GM12878 (cell line): ENCODE measurements at regions not wholly inside any gene's neighbourhood (a gene's known extent, or its start where the extent isn't known, plus 50 kb on each side); places are given as distances from the start of the nearest gene placed in this dataset.

ENCODE experiments used
- ATAC-seq: fragments of 200-7000 bp; cut with Tn5 transposase; 3 replicates; pipeline ENCODE4 v1.9.1; 2020; ENCODE audit warnings: mild to moderate bottlenecking, moderate library complexity
- BruUV-seq: library from RNA; stranded (reverse); fragments of 400-500 nt; replicated peaks from 2 replicates; lab custom pipeline; 2021; lab: Mats Ljungman, UMichigan
- CTCF ChIA-PET: fragments of 300-600 bp; sonication (Branson Sonifier 250); formaldehyde crosslinking; extraction: SDS; loops from one replicate; lab custom pipeline; 2021; ENCODE audit warnings: inconsistent platforms; lab: Yijun Ruan, JAX
- POLR2A ChIA-PET: fragments of 350-600 bp; formaldehyde crosslinking; extraction: SDS; loops from one replicate; lab custom pipeline; 2021; ENCODE audit warnings: inconsistent platforms; lab: Charles Lee
- RAD21 ChIA-PET: fragments of 300-600 bp; sonication (Branson Sonifier 250); formaldehyde crosslinking; loops from one replicate; lab custom pipeline; 2023; ENCODE audit warnings: antibody characterized with exemption; ENCODE audit not compliant: unreplicated experiment; lab: Charles Lee
- SMC1A ChIA-PET: fragments of 300-600 bp; sonication (Branson Sonifier 250); formaldehyde crosslinking; loops from one replicate; lab custom pipeline; 2023; ENCODE audit not compliant: unreplicated experiment, uncharacterized antibody; lab: Charles Lee
- DNase-seq: peaks from one replicate; pipeline ENCODE4 v3.0.0-alpha.2; 2011; ENCODE audit warnings: low read depth, low spot score
- FAIRE-seq: peaks from 3 replicates; lab custom pipeline; 2011; peaks lifted over from hg19 to GRCh38; lab: Jason Lieb, UNC
- H2AFZ ChIP-seq: 2 replicates; pipeline ENCODE4 v1.6.0; 2011; ENCODE audit warnings: low read depth, low read length, control low read depth; ENCODE audit not compliant: control insufficient read depth
- H3K27ac ChIP-seq: 2 replicates; pipeline ENCODE4 v1.5.1; 2011; ENCODE audit warnings: control low read depth; ENCODE audit not compliant: control insufficient read depth, insufficient read depth
- H3K27me3 ChIP-seq, 2 experiments: replicated peaks in 1 of 2; 2 replicates each; pipeline versions ENCODE4 v1.6.0 to v1.6.1; 2011; ENCODE audit warnings: low read length in 1 of 2; ENCODE audit not compliant: control insufficient read depth in 2 of 2, insufficient read depth in 2 of 2
- H3K36me3 ChIP-seq, 2 experiments: 2 replicates each; pipeline ENCODE4 v1.5.1; 2011; ENCODE audit warnings: low read length in 1 of 2; ENCODE audit not compliant: control insufficient read depth in 2 of 2, insufficient read depth in 2 of 2
- H3K4me1 ChIP-seq: 2 replicates; pipeline ENCODE4 v1.6.1; 2011; ENCODE audit warnings: mild to moderate bottlenecking, low read length, moderate library complexity, mixed read lengths; ENCODE audit not compliant: control insufficient read depth, insufficient read depth
- H3K4me2 ChIP-seq: 2 replicates; pipeline ENCODE4 v1.6.0; 2011; ENCODE audit warnings: control low read depth; ENCODE audit not compliant: control insufficient read depth, insufficient read depth
- H3K4me3 ChIP-seq: fragments of 200-600 bp; sonication (generic); 2 replicates; pipeline ENCODE4 v1.5.1; 2016
- H3K79me2 ChIP-seq: 2 replicates; pipeline ENCODE4 v1.6.0; 2011; ENCODE audit warnings: low read length; ENCODE audit not compliant: control insufficient read depth, insufficient read depth
- H3K9ac ChIP-seq: 2 replicates; pipeline ENCODE4 v1.8.0; 2011; ENCODE audit warnings: low read length, control low read depth, mixed read lengths; ENCODE audit not compliant: control insufficient read depth, insufficient read depth
- H3K9me3 ChIP-seq: replicated peaks from 3 replicates; pipeline ENCODE4 v1.5.1; 2011; ENCODE audit warnings: mild to moderate bottlenecking, low read length; ENCODE audit not compliant: control insufficient read depth, insufficient read depth
- H4K20me1 ChIP-seq: 2 replicates; pipeline ENCODE4 v1.6.0; 2011; ENCODE audit not compliant: control insufficient read depth, insufficient read depth
- BACH1 ChIP-seq: fragments of 450-650 bp; IDR thresholded peaks from 2 replicates; pipeline ENCODE4 v1.6.1; 2017; ENCODE audit warnings: mild to moderate bottlenecking, borderline replicate concordance
- BMI1 ChIP-seq: fragments of 450-650 bp; IDR thresholded peaks from 2 replicates; pipeline ENCODE4 v1.6.1; 2016; ENCODE audit warnings: mild to moderate bottlenecking, moderate library complexity, borderline replicate concordance
- ESRRA ChIP-seq: IDR thresholded peaks from 2 replicates; pipeline ENCODE4 v1.6.1; 2012; ENCODE audit warnings: mild to moderate bottlenecking, low read length, improper control_type of control experiment
- HDAC6 ChIP-seq: fragments of 200-600 bp; sonication (generic); IDR thresholded peaks from one replicate; pipeline ENCODE4 v1.8.0; 2017; ENCODE audit warnings: antibody characterized with exemption; ENCODE audit not compliant: unreplicated experiment
- MEF2B ChIP-seq: fragments of 450-650 bp; IDR thresholded peaks from 2 replicates; pipeline ENCODE4 v1.6.1; 2018; ENCODE audit warnings: mild to moderate bottlenecking, moderate library complexity; ENCODE audit not compliant: partially characterized antibody, poor library complexity, severe bottlenecking
- MXI1 ChIP-seq: fragments of 150-350 bp; IDR thresholded peaks from 2 replicates; pipeline ENCODE4 v1.6.1; 2011; ENCODE audit warnings: low read depth, mild to moderate bottlenecking, inconsistent platforms, low read length, improper control_type of control experiment
- PML ChIP-seq: IDR thresholded peaks from 2 replicates; pipeline ENCODE4 v1.6.1; 2012; ENCODE audit warnings: low read length, inconsistent platforms
- RUNX3 ChIP-seq: IDR thresholded peaks from 2 replicates; pipeline ENCODE4 v1.6.1; 2012; ENCODE audit warnings: low read length, inconsistent platforms
- ZNF207 ChIP-seq: fragments of 450-650 bp; IDR thresholded peaks from 2 replicates; pipeline ENCODE4 v1.6.1; 2014; ENCODE audit warnings: antibody characterized with exemption, mild to moderate bottlenecking, borderline replicate concordance
- WGBS: methylation state at CpG from one replicate; pipeline ENCODE4 v1.1.6; 2016; ENCODE audit warnings: low lambda C conversion rate; ENCODE audit not compliant: insufficient replicate concordance, insufficient coverage; ENCODE audit errors: missing lambda C conversion rate; 5-methylcytosine and 5-hydroxymethylcytosine counted together
- in situ Hi-C: fragments of 300-500 bp; cut with MboI; formaldehyde crosslinking; loops from 9 replicates; pipeline ENCODE4 v1.14.3; 2018; ENCODE audit warnings: mixed read lengths
- intact Hi-C: fragments of 100-400 bp; cut with micrococcal nuclease; formaldehyde crosslinking; loops from one replicate; pipeline ENCODE4 v1.14.2; 2022; ENCODE audit not compliant: unreplicated experiment
- TF ChIP-seq, protein P1 (sequence below): fragments of 450-650 bp; IDR thresholded peaks from 2 replicates; pipeline ENCODE4 v1.6.1; 2014; ENCODE audit warnings: mild to moderate bottlenecking

DNA sequence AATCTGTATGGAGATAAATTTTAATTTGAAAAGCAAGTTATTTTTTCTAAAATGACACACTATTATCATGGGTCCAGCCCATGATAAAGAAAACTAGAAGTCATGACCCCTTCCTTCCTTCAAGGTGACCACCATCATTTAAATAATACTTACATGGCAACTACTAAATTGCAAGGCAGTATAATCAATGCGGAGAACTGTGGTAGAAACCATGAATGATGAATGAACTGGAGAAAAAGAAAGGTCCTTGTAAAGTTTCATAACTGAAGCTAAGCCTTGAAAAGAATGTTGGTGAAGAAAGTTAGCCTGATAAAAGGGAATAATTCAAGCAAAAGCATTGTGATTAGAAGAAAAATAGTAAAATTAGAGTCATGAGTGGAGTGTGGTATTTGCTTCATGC, 222.9 kb upstream of the TBC1D5 start:
- in situ Hi-C loops = no loop called here
- Histone ChIP-seq H2AFZ (no peak overlapping the region), H3K4me3 (no peak overlapping the region), H3K27me3 (no peaks in the 10 kb centered on the region; a peak in 1 of 4 replicates), H3K27ac (no peak overlapping the region), H3K4me2 (no peak overlapping the region), H3K9me3 (no peaks in the 10 kb centered on the region), H3K79me2 (no peaks in the 10 kb centered on the region), H3K9ac (no peak overlapping the region), H4K20me1 (no peaks in the 10 kb centered on the region), H3K36me3 (no peaks in the 10 kb centered on the region), H3K4me1 (no peaks in the 10 kb centered on the region)
- intact Hi-C loops = no loop called here
- BruUV-seq = no TSS peak
- SMC1A ChIA-PET = no interaction called here
- WGBS = 0% methylated on average over 1 of the region's 1 CpG
- CTCF ChIA-PET = no interaction called here
- FAIRE-seq (no peak), ATAC-seq (no peak), DNase-seq (no peak)
- POLR2A ChIA-PET = no interaction called here
- no peak for TF ChIP-seq MXI1
- TF ChIP-seq, protein P1, sequence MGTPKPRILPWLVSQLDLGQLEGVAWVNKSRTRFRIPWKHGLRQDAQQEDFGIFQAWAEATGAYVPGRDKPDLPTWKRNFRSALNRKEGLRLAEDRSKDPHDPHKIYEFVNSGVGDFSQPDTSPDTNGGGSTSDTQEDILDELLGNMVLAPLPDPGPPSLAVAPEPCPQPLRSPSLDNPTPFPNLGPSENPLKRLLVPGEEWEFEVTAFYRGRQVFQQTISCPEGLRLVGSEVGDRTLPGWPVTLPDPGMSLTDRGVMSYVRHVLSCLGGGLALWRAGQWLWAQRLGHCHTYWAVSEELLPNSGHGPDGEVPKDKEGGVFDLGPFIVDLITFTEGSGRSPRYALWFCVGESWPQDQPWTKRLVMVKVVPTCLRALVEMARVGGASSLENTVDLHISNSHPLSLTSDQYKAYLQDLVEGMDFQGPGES = no peak
- no peak for TF ChIP-seq PML
- TF ChIP-seq HDAC6 = no peak
- TF ChIP-seq BMI1 = no peak
- no peak for TF ChIP-seq ESRRA
- no peak for TF ChIP-seq MEF2B
- TF ChIP-seq BACH1 = no peak
- RAD21 ChIA-PET = no interaction called here

DNA sequence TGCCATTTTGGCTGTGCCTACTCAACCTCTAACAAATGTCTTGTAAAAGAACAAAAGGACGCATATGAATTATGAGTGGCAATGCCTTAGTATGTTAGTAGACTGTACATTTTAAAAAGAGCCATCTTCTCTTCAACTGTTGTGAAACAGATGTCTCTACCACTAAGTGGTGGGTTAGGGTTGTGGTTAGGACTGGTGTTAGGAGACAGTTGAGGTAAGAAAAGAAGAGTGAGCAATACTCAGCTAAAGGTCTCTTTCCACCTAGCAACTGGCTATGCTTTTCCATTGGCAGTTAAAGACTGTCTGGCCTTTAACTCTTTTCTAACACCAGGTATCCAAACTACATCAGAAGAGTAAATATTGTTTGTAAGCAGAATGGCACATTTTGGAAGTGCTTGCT, 221.7 kb upstream of the TBC1D5 start:
- ChIA-PET SMC1A (no interaction called here), CTCF (no interaction called here), POLR2A (no interaction called here), RAD21 (no interaction called here)
- H3K27ac ChIP-seq = no peak overlapping the region
- H3K4me1 ChIP-seq = no peaks in the 10 kb centered on the region
- no peak overlapping the region for H3K9ac ChIP-seq
- 96% methylated on average over 1 of the region's 1 CpG for WGBS
- no peak for ATAC-seq
- H3K9me3 ChIP-seq = no peaks in the 10 kb centered on the region
- no peak overlapping the region for H3K4me3 ChIP-seq
- H3K4me2 ChIP-seq = no peak overlapping the region
- peak; percentile 52 for FAIRE-seq
- H3K36me3 ChIP-seq = no peaks in the 10 kb centered on the region
- H3K27me3 ChIP-seq = no peaks in the 10 kb centered on the region; a peak in 1 of 4 replicates
- no peak overlapping the region for H2AFZ ChIP-seq
- no peaks in the 10 kb centered on the region for H3K79me2 ChIP-seq
- TF ChIP-seq ZNF207 (no peak), RUNX3 (peak; percentile 29; the same call in 1 of the 2 replicates)
- H4K20me1 ChIP-seq = no peaks in the 10 kb centered on the region
- DNase-seq = no peak
- intact Hi-C loops (no loop called here), in situ Hi-C loops (no loop called here)
- no TSS peak for BruUV-seq
